HFFc6 (cell line): ENCODE measurements at regions not wholly inside any gene's neighbourhood (a gene's known extent, or its start where the extent isn't known, plus 50 kb on each side); places are given as distances from the start of the nearest gene placed in this dataset.
A peak's percentile ranks its signal among the peaks of the same experiment; 100 is the strongest.

Experiments used
- DNase-seq: peaks from one replicate; pipeline ENCODE4 v3.0.0-alpha.2; 2018
- H3K27ac Mint-ChIP-seq: 2 replicates; pipeline ENCODE4 v1.8.0; 2020; ENCODE audit warnings: mild to moderate bottlenecking, mixed read lengths
- H3K27me3 Mint-ChIP-seq: 2 replicates; pipeline ENCODE4 v1.8.0; 2021; ENCODE audit warnings: mild to moderate bottlenecking, moderate library complexity, mixed read lengths; ENCODE audit not compliant: insufficient read depth
- H3K36me3 Mint-ChIP-seq: 2 replicates; pipeline ENCODE4 v1.8.0; 2021; ENCODE audit warnings: low read depth, mixed read lengths
- H3K4me1 Mint-ChIP-seq: 2 replicates; pipeline ENCODE4 v1.8.0; 2020; ENCODE audit warnings: low read depth, mixed read lengths
- H3K4me3 Mint-ChIP-seq: 2 replicates; pipeline ENCODE4 v1.8.0; 2020; ENCODE audit warnings: mild to moderate bottlenecking, moderate library complexity, mixed read lengths
- H3K9me3 Mint-ChIP-seq: 2 replicates; pipeline ENCODE4 v1.8.0; 2020; ENCODE audit warnings: mild to moderate bottlenecking, mixed read lengths
- CTCF ChIP-seq: fragments of 200-600 bp; sonication (generic); IDR thresholded peaks from 2 replicates; pipeline ENCODE4 v1.5.0; 2021; ENCODE audit warnings: antibody characterized with exemption, mild to moderate bottlenecking

GRCh38 chr13:78241278-78241919, 322.8 kb upstream of the EDNRB start:
- peak; percentile 16 for DNase-seq
- Mint-ChIP-seq H3K9me3 (no peaks in the 10 kb centered on the region), H3K4me1 (no peaks in the 10 kb centered on the region), H3K27ac (no peak overlapping the region), H3K27me3 (no peaks in the 10 kb centered on the region; the same call in 1 of the 2 replicates), H3K36me3 (no peaks in the 10 kb centered on the region), H3K4me3 (no peak overlapping the region)
- TF ChIP-seq CTCF = peak; percentile 84

- Mint-ChIP-seq H3K27me3 (peaks cover 3% of the 10 kb centered on the region; the same call in 1 of the 2 replicates), H3K36me3 (no peaks in the 10 kb centered on the region), H3K9me3 (no peaks in the 10 kb centered on the region), H3K4me3 (no peak overlapping the region), H3K27ac (no peak overlapping the region), H3K4me1 (no peaks in the 10 kb centered on the region)
- no peak for DNase-seq
- no peak for TF ChIP-seq CTCF
Observed at GRCh38 chr13:78239714-78240113, 321.1 kb upstream of the EDNRB start.

- DNase-seq = no peak
- Mint-ChIP-seq H3K4me1 (no peaks in the 10 kb centered on the region), H3K4me3 (no peak overlapping the region), H3K27ac (no peak overlapping the region), H3K27me3 (peaks cover 8% of the 10 kb centered on the region), H3K9me3 (no peaks in the 10 kb centered on the region), H3K36me3 (no peaks in the 10 kb centered on the region)
- TF ChIP-seq CTCF = no peak
Observed at GRCh38 chr13:78238911-78239310, 320.3 kb upstream of the EDNRB start.

- H3K4me1 Mint-ChIP-seq = no peaks in the 10 kb centered on the region
- H3K4me3 Mint-ChIP-seq = no peak overlapping the region
- no peaks in the 10 kb centered on the region for H3K9me3 Mint-ChIP-seq
- peaks cover 6% of the 10 kb centered on the region; the same call in 1 of the 2 replicates for H3K27me3 Mint-ChIP-seq
- TF ChIP-seq CTCF = no peak
- no peaks in the 10 kb centered on the region for H3K36me3 Mint-ChIP-seq
- no peak overlapping the region for H3K27ac Mint-ChIP-seq
- no peak for DNase-seq
Observed at GRCh38 chr13:78228940-78229339, 310.3 kb upstream of the EDNRB start.

- no peak for DNase-seq
- Mint-ChIP-seq H3K36me3 (no peaks in the 10 kb centered on the region), H3K9me3 (no peaks in the 10 kb centered on the region), H3K4me3 (no peak overlapping the region), H3K27ac (no peak overlapping the region), H3K27me3 (peaks cover 6% of the 10 kb centered on the region; the same call in 1 of the 2 replicates), H3K4me1 (no peaks in the 10 kb centered on the region)
- TF ChIP-seq CTCF = no peak
Observed at GRCh38 chr13:78228211-78228610, 309.6 kb upstream of the EDNRB start.

- Mint-ChIP-seq H3K36me3 (no peaks in the 10 kb centered on the region), H3K27ac (no peak overlapping the region), H3K4me1 (no peaks in the 10 kb centered on the region), H3K4me3 (no peak overlapping the region), H3K9me3 (no peaks in the 10 kb centered on the region), H3K27me3 (peaks cover 6% of the 10 kb centered on the region; the same call in 1 of the 2 replicates)
- no peak for DNase-seq
- TF ChIP-seq CTCF = no peak
Observed at GRCh38 chr13:78227709-78228108, 309.1 kb upstream of the EDNRB start.
